Urothelium cell line (cell line): ENCODE measurements at regions not wholly inside any gene's neighbourhood (a gene's known extent, or its start where the extent isn't known, plus 50 kb on each side); places are given as distances from the start of the nearest gene placed in this dataset.
"Not testable (repeated sequence)": the region's sequence is repeated elsewhere in the genome, so short reads cannot be mapped to it uniquely, and the experiment has no call there.

Source experiments
- DNase-seq: peaks from one replicate; pipeline ENCODE4 v3.0.0; 2011; ENCODE audit warnings: low spot score, mixed read lengths
- FAIRE-seq: peaks from 2 replicates; lab custom pipeline; 2011; peaks lifted over from hg19 to GRCh38; lab: Jason Lieb, UNC

DNA sequence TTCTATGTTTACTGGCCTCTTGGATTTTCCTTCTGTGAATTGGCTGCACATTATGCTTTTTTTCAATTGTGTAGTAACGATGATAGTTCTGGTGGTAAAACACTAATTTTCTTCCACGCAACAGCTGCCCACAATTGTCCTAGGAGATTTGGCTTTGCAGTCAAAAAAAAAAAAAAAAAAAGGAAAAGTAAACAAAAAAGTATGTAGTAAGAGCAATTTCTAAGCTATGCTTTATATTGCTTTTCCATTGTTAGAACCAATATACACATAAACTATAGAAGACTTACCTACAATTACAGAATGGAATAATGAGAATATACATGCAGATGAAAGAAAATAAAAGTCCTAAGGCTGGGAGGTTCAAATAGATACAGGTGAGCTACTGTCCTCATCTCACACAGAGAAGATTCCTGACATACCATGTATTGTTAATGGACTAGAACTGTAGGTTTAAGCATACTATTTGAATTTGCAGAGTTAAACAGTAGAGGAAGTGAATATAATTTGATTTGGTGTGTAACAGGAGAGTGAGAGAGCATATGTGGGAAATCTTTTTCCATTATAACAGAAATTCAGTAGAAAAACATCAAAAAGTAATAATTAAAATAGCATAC lies 976.2 kb downstream of the RAB28 start:
- FAIRE-seq (no peak), DNase-seq (no peak)

DNA sequence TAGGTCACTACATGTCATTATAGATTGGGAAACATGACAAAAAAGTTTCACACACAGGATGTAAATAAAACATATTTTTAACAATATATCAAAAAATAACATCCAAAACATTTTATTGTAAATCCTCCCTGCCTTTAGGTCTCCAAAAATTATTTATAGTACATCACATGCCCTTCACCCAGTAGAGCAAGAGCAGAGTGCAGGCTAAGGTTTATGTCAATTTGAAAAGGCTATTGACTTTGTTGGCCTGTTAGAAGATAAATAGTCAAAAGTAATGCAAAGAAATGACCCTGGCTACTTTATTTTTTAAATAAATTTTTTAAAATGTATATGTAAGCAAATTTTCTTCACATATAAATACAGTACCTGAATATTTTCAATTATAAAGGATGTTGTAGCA lies 983.7 kb downstream of the RAB28 start:
- FAIRE-seq (no peak), DNase-seq (no peak)

DNA sequence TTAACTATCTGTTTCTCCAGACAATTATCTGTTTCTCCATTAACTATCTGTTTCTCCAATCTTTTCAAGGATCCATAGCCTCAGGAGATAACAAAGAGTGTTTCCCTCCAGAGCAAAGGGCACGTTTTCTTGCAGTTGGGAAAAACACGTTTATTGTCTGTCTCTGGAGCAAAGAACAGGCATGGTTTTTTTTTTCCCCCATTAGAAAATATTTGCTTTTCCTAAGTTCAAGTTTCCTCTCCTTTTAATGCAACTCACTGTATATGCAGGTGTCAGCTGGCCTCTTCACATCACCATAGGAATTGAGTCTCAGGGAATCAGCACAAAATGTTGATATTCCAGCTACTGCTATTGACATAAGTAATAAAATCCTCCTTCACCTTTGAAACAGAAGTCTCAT lies 984.4 kb downstream of the RAB28 start:
- no peak for DNase-seq
- FAIRE-seq = no peak

DNA sequence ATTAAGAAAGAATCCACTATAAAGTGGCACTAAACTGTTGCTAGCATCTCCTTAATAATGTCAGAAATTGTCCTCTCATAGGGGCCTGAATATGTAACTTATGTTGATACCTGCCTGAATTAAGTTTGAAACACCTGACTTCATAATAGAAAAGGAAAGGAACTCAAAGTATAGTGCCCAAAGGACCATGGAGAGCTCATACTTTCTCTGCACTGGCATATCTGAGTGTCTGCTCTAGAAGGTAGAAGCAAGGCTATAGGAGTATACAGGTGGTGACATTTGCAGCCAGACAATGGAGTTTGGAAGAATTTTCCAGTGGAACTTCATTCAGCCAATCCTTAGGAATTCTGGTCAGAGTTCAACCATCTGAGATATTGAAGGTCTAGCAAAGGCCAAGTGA lies 988.9 kb downstream of the RAB28 start:
- no peak for DNase-seq
- no peak for FAIRE-seq

- DNase-seq (no peak), FAIRE-seq (no peak)
Observed at GRCh38 chr4:12492730-12493393, 991.3 kb downstream of the RAB28 start.

DNA sequence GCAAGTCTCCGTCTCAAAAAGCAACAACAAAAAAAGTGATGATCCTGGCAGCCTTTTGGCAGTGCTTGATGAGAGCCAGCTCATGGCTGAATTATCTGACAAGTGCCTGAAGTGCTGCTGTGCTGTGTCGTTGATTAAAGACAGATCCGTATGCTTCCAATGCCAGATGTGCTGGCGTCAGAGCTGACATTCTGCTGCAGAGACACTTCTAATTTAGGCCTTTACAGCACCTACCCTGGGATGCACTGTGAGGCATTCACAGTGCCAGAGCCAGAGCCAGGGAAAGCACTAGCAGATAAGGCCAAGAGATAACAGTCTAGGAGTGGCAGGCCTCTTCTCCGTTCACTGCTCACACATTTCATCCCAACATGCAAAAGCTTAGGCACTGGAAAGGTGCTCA lies 995.5 kb downstream of the RAB28 start:
- no peak for FAIRE-seq
- DNase-seq = no peak

DNA sequence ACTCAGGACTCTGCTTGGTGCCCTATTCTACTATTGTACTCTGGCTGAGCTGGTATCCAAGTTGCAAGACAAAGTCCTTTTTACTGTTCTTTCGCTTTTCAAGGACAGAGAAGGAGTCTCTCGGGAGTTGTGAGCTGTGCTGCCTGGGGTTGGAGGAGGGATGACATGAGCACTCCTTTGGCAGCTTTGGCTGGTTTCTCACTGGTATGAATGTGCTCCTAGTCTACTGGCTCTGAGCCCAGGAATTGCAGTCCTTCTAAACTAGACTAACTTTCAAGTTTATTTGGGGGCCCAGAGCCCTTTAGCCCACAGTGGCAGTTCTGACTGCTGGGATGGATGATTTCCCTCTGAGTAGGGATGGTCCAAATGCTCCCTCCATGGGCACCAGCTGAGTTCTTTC lies 997.1 kb downstream of the RAB28 start:
- no peak for FAIRE-seq
- DNase-seq = no peak

DNA sequence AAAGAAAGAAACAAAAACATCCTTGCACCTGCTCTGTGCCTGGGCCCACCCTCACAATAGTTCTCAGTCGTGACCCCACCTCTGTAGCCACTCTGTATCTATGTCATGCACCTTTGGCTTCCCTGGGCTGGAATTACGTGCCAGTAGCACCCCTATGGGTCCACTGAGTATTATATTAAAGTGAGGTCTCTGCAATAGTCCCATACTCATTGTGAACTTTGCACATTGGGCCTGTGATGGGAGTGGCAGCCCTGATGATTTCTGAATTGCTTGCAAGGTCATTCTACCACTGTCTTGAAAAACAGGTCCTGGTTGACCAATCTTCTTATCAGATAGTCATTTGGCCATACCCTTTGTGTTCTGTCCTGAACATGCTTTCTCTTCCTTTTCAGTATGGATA lies 1012.1 kb downstream of the RAB28 start:
- no peak for DNase-seq
- FAIRE-seq = no peak

DNA sequence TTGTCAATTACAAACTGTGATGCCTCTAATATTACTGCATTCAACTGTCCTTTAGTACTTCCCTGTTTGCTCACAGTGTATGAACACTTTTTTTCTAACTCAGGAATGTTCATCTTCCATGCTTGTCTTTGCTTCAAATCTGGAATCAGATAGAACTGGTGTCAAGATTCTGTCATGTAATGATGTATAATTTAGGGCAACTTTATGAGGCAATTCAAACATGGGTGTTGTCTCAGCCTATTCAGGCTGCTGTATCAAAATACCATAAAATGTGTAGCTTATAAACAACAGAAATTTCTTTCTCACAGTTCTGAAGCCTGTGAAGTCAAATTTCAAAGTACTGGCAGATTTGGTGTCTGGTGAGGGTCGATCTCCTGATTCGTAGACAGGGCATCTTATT lies 1012.9 kb downstream of the RAB28 start:
- no peak for DNase-seq

GRCh38 chr4:12461576-12461975 lies 1022.6 kb downstream of the RAB28 start:
- not testable (repeated sequence) for DNase-seq, FAIRE-seq

More for the DNA sequence above, 1012.9 kb downstream of the RAB28 start:
- FAIRE-seq = no peak

- FAIRE-seq = no peak
- DNase-seq = no peak
Observed at GRCh38 chr4:12459126-12459525, 1025.0 kb downstream of the RAB28 start.

DNA sequence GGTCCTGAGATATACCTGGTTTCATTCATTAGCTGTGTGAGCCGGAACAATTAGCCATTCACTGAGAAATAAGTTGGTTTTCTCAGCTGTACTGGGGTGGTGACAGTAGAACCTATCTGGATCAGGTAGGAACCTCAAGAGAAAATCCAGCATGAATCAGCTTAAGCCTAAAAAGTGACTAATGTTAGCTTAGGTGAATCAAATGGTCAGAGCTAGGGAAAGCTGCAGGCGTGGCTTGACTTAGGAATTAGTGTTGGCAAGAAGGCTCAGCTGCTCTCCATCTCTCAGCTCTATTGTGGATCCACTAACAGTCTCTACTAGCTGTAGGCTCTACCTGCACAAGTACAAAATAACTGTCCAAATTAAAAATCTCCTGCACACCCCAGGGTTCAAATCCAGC lies 1025.5 kb downstream of the RAB28 start:
- DNase-seq (no peak), FAIRE-seq (no peak)

DNA sequence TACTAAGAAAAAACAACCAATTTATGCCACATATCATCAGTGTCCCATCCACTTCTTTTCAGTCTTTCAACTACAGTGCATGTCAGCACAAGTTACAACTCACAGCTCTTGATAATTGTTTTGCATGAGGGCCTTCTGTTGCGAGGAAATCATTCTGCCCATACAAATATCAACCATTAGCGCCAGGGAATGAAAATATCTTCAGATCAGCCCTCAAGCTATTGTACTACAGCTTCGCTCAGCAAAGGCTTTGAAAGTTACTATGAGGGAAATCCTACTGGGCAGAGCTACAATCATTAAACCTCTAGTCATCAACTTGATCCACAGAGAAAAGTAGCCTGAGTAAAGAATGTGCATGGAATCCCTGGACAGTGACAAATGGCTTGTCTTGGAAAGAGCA lies 1023.6 kb upstream of the HS3ST1 start:
- DNase-seq = no peak
- FAIRE-seq = no peak

- no peak for FAIRE-seq
- no peak for DNase-seq
Observed at GRCh38 chr4:12447451-12447850, 1018.8 kb upstream of the HS3ST1 start.

- no peak for DNase-seq
- FAIRE-seq = no peak
Observed at GRCh38 chr4:12446657-12447185, 1018.0 kb upstream of the HS3ST1 start.

DNA sequence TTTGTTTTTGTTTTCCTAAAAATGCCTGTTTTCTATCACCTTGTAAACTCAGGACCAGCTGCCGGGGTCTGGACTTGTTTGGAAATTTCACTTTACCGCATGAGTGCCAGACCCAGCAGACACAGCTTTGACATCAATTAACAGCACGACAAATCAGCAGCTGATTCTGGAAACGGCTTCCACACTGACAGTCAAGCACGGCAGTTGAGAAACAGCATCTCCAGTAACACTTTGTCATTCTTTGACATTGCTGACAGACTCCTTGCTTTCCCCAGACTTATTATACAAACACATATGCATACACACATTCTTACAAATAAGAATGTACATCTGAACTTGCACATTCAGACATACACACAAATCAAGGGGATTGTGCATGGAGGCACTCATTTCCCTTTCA lies 1017.6 kb upstream of the HS3ST1 start:
- no peak for DNase-seq
- FAIRE-seq = no peak

GRCh38 chr4:12445711-12446235 lies 1017.1 kb upstream of the HS3ST1 start:
- no peak for DNase-seq
- FAIRE-seq = no peak

DNA sequence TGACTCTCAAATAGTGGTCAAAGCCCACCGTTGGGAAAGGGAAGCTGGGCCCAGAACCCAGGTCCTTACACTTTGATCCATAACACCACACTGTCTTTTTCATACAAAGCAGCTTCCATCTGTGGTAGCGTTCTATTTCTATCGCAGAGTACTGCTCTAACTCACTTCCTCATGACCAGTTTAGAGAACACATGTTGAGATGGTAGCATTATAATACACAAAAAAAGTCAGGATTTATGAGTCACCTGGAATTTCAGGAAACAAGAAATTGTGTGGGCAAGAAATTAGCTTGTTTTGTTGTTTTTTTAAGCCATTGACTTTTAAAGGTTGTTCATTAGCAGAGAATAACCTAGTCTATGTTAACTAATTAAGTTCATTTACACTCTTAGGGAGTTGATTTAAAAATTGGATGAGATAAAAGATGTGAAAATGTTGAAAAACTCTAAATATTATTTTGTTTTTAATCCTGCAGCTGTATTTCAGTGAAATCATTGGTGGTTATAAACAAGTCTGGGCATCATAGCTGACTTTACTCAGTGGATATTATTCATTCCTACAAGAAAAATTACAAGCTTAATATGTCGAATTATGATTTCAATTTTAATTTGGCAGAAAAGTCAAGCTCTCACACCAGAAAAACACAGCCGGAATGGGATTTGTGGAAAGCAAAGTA lies 1011.1 kb upstream of the HS3ST1 start:
- DNase-seq (peak; percentile 3), FAIRE-seq (no peak)

GRCh38 chr4:12431259-12431658 lies 1002.6 kb upstream of the HS3ST1 start:
- FAIRE-seq, DNase-seq: not testable (repeated sequence)

DNA sequence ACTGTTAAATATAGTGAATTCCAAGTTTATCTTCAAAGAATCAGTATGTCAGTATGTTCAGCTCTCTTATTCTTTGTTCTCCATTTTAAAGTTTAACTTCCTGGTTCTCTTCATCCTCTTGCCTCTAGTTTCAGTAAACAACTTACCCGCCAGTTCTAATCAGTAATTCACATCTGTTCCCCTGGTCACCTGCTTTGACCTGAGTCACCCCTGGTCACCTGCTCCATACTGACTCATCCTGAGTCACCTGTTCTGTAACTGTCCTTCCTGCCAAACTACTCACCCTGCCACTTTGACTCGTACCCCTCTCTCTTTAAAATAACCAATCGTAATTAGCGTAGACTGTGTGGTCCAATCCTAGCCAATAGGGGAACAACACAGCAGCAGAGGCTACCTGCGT lies 992.7 kb upstream of the HS3ST1 start:
- DNase-seq (no peak), FAIRE-seq (no peak)

- DNase-seq (no peak), FAIRE-seq (no peak)
Observed at GRCh38 chr4:12416755-12417154, 988.1 kb upstream of the HS3ST1 start.
